SK-N-SH treated with all-trans-retinoic acid at 6 μM for 48 hours (cell line): ENCODE measurements at regions not wholly inside any gene's neighbourhood (a gene's known extent, or its start where the extent isn't known, plus 50 kb on each side); places are given as distances from the start of the nearest gene placed in this dataset.

Source experiments
- ATAC-seq: fragments of 200-7000 bp; cut with Tn5 transposase; 3 replicates; pipeline ENCODE4 v1.9.1; 2020; ENCODE audit warnings: mild to moderate bottlenecking, moderate library complexity
- ARNTL ChIP-seq: fragments of 450-650 bp; formaldehyde crosslinking; IDR thresholded peaks from 2 replicates; pipeline ENCODE4 v1.5.0; 2020; ENCODE audit warnings: low read depth, mild to moderate bottlenecking, moderate library complexity, borderline replicate concordance
- BACH2 ChIP-seq: fragments of 250-450 bp; sonication (Bioruptor Pico); IDR thresholded peaks from 2 replicates; pipeline ENCODE4 v1.9.0; 2021; ENCODE audit warnings: mild to moderate bottlenecking, borderline replicate concordance
- CSDC2 ChIP-seq: fragments of 250-450 bp; sonication (Bioruptor Pico); IDR thresholded peaks from 2 replicates; pipeline ENCODE4 v1.5.0; 2020; ENCODE audit warnings: mild to moderate bottlenecking, moderate library complexity
- ESRRG ChIP-seq: fragments of 250-450 bp; sonication (Bioruptor Pico); IDR thresholded peaks from 2 replicates; pipeline ENCODE4 v1.6.1; 2021; ENCODE audit warnings: mild to moderate bottlenecking
- GLIS3 ChIP-seq: fragments of 250-450 bp; sonication (Bioruptor Pico); IDR thresholded peaks from 2 replicates; pipeline ENCODE4 v1.5.0; 2020; ENCODE audit warnings: mild to moderate bottlenecking, moderate library complexity
- ISL1 ChIP-seq: fragments of 250-450 bp; sonication (Bioruptor Pico); IDR thresholded peaks from 2 replicates; pipeline ENCODE4 v2.1.2; 2022; ENCODE audit warnings: mild to moderate bottlenecking, moderate library complexity
- OSR1 ChIP-seq: fragments of 250-450 bp; sonication (Bioruptor Pico); IDR thresholded peaks from 2 replicates; pipeline ENCODE4 v1.8.0; 2022; ENCODE audit warnings: moderate library complexity, mild to moderate bottlenecking, inconsistent platforms
- PPARA ChIP-seq: fragments of 250-450 bp; sonication (Bioruptor Pico); IDR thresholded peaks from 2 replicates; pipeline ENCODE4 v1.5.0; 2020; ENCODE audit warnings: mild to moderate bottlenecking, borderline replicate concordance
- RARB ChIP-seq: fragments of 250-450 bp; sonication (Bioruptor Pico); IDR thresholded peaks from 2 replicates; pipeline ENCODE4 v1.8.0; 2021; ENCODE audit warnings: mild to moderate bottlenecking, moderate library complexity
- SNAI2 ChIP-seq: fragments of 250-450 bp; sonication (Bioruptor Pico); IDR thresholded peaks from 2 replicates; pipeline ENCODE4 v1.5.0; 2020; ENCODE audit warnings: mild to moderate bottlenecking, moderate library complexity
- TCF4 ChIP-seq: fragments of 250-450 bp; sonication (Bioruptor Pico); IDR thresholded peaks from 2 replicates; pipeline ENCODE4 v1.8.0; 2021; ENCODE audit warnings: mild to moderate bottlenecking, moderate library complexity, borderline replicate concordance
- TOX ChIP-seq: fragments of 250-450 bp; sonication (Bioruptor Pico); IDR thresholded peaks from 2 replicates; pipeline ENCODE4 v1.8.0; 2021; ENCODE audit warnings: mild to moderate bottlenecking, moderate library complexity, borderline replicate concordance
- ZC3H10 ChIP-seq: fragments of 250-450 bp; sonication (Bioruptor Pico); IDR thresholded peaks from 2 replicates; pipeline ENCODE4 v1.5.1; 2021; ENCODE audit warnings: mild to moderate bottlenecking, moderate library complexity
- ZFP3 ChIP-seq: fragments of 250-450 bp; sonication (Bioruptor Pico); IDR thresholded peaks from 2 replicates; pipeline ENCODE4 v1.5.0; 2020; ENCODE audit warnings: mild to moderate bottlenecking, moderate library complexity
- ZNF70 ChIP-seq: fragments of 450-650 bp; formaldehyde crosslinking; IDR thresholded peaks from 2 replicates; pipeline ENCODE4 v1.5.0; 2020; ENCODE audit warnings: mild to moderate bottlenecking, moderate library complexity
- TF ChIP-seq, protein P1 (sequence below): fragments of 250-450 bp; sonication (Bioruptor Pico); IDR thresholded peaks from 2 replicates; pipeline ENCODE4 v1.8.0; 2020; ENCODE audit warnings: mild to moderate bottlenecking, moderate library complexity, borderline replicate concordance
- TF ChIP-seq, protein P2 (sequence below): fragments of 250-450 bp; sonication (Bioruptor Pico); IDR thresholded peaks from 2 replicates; pipeline ENCODE4 v1.8.0; 2021; ENCODE audit warnings: low read depth, mild to moderate bottlenecking, moderate library complexity, borderline replicate concordance
- TF ChIP-seq, protein P3 (sequence below): fragments of 250-450 bp; sonication (Bioruptor Pico); IDR thresholded peaks from 2 replicates; pipeline ENCODE4 v1.5.1; 2020; ENCODE audit warnings: low read depth, mild to moderate bottlenecking, moderate library complexity
- TF ChIP-seq, protein P4 (sequence below): fragments of 250-450 bp; sonication (Bioruptor Pico); IDR thresholded peaks from 2 replicates; pipeline ENCODE4 v1.5.1; 2021; ENCODE audit warnings: mild to moderate bottlenecking, moderate library complexity
- TF ChIP-seq, protein P5 (sequence below): fragments of 250-450 bp; sonication (Bioruptor Pico); IDR thresholded peaks from 2 replicates; pipeline ENCODE4 v1.5.0; 2020; ENCODE audit warnings: mild to moderate bottlenecking, moderate library complexity

DNA sequence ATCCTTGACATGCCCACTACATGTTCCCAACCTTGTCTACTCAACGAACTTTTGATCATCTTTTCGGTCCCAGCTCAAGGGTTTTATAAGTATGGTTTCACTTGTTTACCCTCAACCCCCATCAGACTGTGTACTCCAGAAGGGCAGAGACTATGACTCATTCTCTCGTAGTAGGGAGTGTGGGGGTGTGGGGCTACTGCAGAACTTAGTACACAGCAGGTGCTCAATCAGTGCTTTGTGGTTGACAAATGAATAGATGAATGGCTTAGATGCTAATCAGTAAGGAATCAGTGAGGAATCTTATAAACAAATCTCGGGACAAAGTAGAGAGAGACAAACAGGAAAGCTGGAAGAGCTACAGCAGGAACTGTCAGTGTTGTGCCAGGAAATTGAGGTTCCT is 151.7 kb upstream of the PLET1 start (continued):
- no peak for TF ChIP-seq GLIS3
- TF ChIP-seq, all 23 proteins: peak for 0

GRCh38 chr11:112417339-112417738 is 156.7 kb upstream of the PLET1 start:
- TF ChIP-seq GLIS3: no peak
- TF ChIP-seq CSDC2 (CRISPR knock-in tag): no peak
- no peak for TF ChIP-seq TOX (CRISPR knock-in tag)
- TF ChIP-seq, protein P1, sequence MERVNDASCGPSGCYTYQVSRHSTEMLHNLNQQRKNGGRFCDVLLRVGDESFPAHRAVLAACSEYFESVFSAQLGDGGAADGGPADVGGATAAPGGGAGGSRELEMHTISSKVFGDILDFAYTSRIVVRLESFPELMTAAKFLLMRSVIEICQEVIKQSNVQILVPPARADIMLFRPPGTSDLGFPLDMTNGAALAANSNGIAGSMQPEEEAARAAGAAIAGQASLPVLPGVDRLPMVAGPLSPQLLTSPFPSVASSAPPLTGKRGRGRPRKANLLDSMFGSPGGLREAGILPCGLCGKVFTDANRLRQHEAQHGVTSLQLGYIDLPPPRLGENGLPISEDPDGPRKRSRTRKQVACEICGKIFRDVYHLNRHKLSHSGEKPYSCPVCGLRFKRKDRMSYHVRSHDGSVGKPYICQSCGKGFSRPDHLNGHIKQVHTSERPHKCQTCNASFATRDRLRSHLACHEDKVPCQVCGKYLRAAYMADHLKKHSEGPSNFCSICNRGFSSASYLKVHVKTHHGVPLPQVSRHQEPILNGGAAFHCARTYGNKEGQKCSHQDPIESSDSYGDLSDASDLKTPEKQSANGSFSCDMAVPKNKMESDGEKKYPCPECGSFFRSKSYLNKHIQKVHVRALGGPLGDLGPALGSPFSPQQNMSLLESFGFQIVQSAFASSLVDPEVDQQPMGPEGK (CRISPR knock-in tag): no peak
- TF ChIP-seq, protein P2, sequence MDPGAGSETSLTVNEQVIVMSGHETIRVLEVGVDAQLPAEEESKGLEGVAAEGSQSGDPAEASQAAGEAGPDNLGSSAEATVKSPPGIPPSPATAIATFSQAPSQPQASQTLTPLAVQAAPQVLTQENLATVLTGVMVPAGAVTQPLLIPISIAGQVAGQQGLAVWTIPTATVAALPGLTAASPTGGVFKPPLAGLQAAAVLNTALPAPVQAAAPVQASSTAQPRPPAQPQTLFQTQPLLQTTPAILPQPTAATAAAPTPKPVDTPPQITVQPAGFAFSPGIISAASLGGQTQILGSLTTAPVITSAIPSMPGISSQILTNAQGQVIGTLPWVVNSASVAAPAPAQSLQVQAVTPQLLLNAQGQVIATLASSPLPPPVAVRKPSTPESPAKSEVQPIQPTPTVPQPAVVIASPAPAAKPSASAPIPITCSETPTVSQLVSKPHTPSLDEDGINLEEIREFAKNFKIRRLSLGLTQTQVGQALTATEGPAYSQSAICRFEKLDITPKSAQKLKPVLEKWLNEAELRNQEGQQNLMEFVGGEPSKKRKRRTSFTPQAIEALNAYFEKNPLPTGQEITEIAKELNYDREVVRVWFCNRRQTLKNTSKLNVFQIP (CRISPR knock-in tag): no peak
- TF ChIP-seq SNAI2 (CRISPR knock-in tag): no peak
- no peak for ATAC-seq

- TF ChIP-seq ISL1 (CRISPR knock-in tag): no peak
- TF ChIP-seq OSR1 (CRISPR knock-in tag): no peak
- TF ChIP-seq BACH2 (CRISPR knock-in tag): no peak
- no peak for ATAC-seq
Observed at GRCh38 chr11:112418438-112418837, 157.8 kb upstream of the PLET1 start.

DNA sequence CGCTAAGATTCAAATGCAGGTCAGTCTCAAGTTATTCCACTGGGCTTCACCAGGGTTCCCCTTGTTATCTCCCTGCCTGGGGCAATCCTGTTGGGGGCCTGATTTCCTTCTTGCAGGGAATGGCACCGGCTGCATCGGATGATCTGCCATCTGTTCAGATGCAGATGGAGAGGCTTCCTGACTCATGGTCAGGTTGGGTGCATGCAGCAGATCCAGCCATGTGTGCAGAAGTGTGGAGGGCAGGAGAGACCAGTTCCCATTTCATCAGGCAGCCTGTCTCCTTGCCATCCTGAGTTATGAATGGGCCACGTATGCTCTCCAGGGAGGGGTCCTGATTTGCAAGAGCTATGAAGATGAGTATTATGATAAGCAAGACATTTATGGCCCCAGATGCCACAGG is 161.2 kb upstream of the PLET1 start:
- ATAC-seq: no peak
- TF ChIP-seq PPARA (CRISPR knock-in tag): no peak
- TF ChIP-seq, protein P3, sequence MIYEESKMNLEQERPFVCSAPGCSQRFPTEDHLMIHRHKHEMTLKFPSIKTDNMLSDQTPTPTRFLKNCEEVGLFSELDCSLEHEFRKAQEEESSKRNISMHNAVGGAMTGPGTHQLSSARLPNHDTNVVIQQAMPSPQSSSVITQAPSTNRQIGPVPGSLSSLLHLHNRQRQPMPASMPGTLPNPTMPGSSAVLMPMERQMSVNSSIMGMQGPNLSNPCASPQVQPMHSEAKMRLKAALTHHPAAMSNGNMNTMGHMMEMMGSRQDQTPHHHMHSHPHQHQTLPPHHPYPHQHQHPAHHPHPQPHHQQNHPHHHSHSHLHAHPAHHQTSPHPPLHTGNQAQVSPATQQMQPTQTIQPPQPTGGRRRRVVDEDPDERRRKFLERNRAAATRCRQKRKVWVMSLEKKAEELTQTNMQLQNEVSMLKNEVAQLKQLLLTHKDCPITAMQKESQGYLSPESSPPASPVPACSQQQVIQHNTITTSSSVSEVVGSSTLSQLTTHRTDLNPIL (CRISPR knock-in tag): no peak
- no peak for TF ChIP-seq GLIS3
- no peak for TF ChIP-seq ESRRG (CRISPR knock-in tag)
- TF ChIP-seq ZC3H10 (CRISPR knock-in tag): no peak
- TF ChIP-seq BACH2 (CRISPR knock-in tag): no peak
- TF ChIP-seq ZFP3 (CRISPR knock-in tag): no peak

DNA sequence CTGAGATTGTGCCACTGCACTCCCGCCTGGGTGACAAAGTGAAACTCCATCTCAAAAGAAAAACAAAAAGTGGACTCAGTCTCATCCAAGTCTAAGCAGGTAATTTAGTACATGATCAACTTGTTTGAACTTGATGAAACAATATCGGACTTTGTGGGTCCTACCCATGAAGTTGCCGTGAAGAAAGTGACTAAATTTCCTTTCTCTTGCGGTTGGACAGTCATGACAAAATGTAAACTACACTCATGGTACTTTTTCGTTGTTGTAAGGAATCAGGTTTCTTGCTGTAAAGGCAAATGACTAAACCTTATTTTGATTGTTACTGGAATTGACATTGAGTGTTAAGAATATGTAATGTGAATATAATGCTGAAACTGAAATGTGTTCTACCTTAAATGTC is 164.5 kb upstream of the PLET1 start:
- ATAC-seq: no peak
- TF ChIP-seq ZC3H10 (CRISPR knock-in tag) (no peak), ESRRG (CRISPR knock-in tag) (no peak), ZFP3 (CRISPR knock-in tag) (no peak), ZNF70 (CRISPR knock-in tag) (no peak), ARNTL (no peak), ISL1 (CRISPR knock-in tag) (no peak), TOX (CRISPR knock-in tag) (no peak), TCF4 (no peak), PPARA (CRISPR knock-in tag) (no peak), RARB (CRISPR knock-in tag) (no peak)
- TF ChIP-seq, protein P3 (CRISPR knock-in tag): no peak
- TF ChIP-seq, protein P4, sequence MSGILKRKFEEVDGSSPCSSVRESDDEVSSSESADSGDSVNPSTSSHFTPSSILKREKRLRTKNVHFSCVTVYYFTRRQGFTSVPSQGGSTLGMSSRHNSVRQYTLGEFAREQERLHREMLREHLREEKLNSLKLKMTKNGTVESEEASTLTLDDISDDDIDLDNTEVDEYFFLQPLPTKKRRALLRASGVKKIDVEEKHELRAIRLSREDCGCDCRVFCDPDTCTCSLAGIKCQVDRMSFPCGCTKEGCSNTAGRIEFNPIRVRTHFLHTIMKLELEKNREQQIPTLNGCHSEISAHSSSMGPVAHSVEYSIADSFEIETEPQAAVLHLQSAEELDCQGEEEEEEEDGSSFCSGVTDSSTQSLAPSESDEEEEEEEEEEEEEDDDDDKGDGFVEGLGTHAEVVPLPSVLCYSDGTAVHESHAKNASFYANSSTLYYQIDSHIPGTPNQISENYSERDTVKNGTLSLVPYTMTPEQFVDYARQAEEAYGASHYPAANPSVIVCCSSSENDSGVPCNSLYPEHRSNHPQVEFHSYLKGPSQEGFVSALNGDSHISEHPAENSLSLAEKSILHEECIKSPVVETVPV (CRISPR knock-in tag): no peak
- TF ChIP-seq, protein P5, sequence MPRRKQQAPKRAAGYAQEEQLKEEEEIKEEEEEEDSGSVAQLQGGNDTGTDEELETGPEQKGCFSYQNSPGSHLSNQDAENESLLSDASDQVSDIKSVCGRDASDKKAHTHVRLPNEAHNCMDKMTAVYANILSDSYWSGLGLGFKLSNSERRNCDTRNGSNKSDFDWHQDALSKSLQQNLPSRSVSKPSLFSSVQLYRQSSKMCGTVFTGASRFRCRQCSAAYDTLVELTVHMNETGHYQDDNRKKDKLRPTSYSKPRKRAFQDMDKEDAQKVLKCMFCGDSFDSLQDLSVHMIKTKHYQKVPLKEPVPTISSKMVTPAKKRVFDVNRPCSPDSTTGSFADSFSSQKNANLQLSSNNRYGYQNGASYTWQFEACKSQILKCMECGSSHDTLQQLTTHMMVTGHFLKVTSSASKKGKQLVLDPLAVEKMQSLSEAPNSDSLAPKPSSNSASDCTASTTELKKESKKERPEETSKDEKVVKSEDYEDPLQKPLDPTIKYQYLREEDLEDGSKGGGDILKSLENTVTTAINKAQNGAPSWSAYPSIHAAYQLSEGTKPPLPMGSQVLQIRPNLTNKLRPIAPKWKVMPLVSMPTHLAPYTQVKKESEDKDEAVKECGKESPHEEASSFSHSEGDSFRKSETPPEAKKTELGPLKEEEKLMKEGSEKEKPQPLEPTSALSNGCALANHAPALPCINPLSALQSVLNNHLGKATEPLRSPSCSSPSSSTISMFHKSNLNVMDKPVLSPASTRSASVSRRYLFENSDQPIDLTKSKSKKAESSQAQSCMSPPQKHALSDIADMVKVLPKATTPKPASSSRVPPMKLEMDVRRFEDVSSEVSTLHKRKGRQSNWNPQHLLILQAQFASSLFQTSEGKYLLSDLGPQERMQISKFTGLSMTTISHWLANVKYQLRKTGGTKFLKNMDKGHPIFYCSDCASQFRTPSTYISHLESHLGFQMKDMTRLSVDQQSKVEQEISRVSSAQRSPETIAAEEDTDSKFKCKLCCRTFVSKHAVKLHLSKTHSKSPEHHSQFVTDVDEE (CRISPR knock-in tag): no peak
- TF ChIP-seq, protein P2 (CRISPR knock-in tag): no peak
- TF ChIP-seq, protein P1 (CRISPR knock-in tag): no peak
